ENCODE measurements at regions not wholly inside any gene's neighbourhood (a gene's known extent, or its start where the extent isn't known, plus 50 kb on each side); places are given as distances from the start of the nearest gene placed in this dataset.

- no peak for DNase-seq (ENCODE audit: low read depth)
- H3K4me3 ChIP-seq (ENCODE audit: low read depth, low read length): no peak overlapping the region
- no peak for TF ChIP-seq CTCF (IDR thresholded peaks at IDR 0.05; ENCODE audit: control insufficient read depth, extremely low read depth, insufficient read depth)
Observed at GRCh38 chr22:34239421-34239820, 319.1 kb upstream of the LARGE1 start.

- H3K4me3 ChIP-seq (ENCODE audit: low read depth, low read length): no peak overlapping the region
- DNase-seq (ENCODE audit: low read depth): no peak
- TF ChIP-seq CTCF (IDR thresholded peaks at IDR 0.05; ENCODE audit: control insufficient read depth, extremely low read depth, insufficient read depth): no peak
Observed at GRCh38 chr22:34243023-34243422, 322.7 kb upstream of the LARGE1 start.

- no peak for DNase-seq (ENCODE audit: low read depth)
- H3K4me3 ChIP-seq (ENCODE audit: low read depth, low read length): no peak overlapping the region
- TF ChIP-seq CTCF (IDR thresholded peaks at IDR 0.05; ENCODE audit: control insufficient read depth, extremely low read depth, insufficient read depth): no peak
Observed at GRCh38 chr22:34255042-34255441, 334.8 kb upstream of the LARGE1 start.

- no peak overlapping the region for H3K4me3 ChIP-seq (ENCODE audit: low read depth, low read length)
- DNase-seq (ENCODE audit: low read depth): no peak
- no peak for TF ChIP-seq CTCF (IDR thresholded peaks at IDR 0.05; ENCODE audit: control insufficient read depth, extremely low read depth, insufficient read depth)
Observed at GRCh38 chr22:34278121-34278520, 357.8 kb upstream of the LARGE1 start.

- no peak for DNase-seq (ENCODE audit: low read depth)
- no peak overlapping the region for H3K4me3 ChIP-seq (ENCODE audit: low read depth, low read length)
- TF ChIP-seq CTCF (IDR thresholded peaks at IDR 0.05; ENCODE audit: control insufficient read depth, extremely low read depth, insufficient read depth): no peak
Observed at GRCh38 chr22:34281738-34282137, 361.5 kb upstream of the LARGE1 start.

- H3K4me3 ChIP-seq (ENCODE audit: low read depth, low read length): no peak overlapping the region
- no peak for TF ChIP-seq CTCF (IDR thresholded peaks at IDR 0.05; ENCODE audit: control insufficient read depth, extremely low read depth, insufficient read depth)
- DNase-seq (ENCODE audit: low read depth): no peak
Observed at GRCh38 chr22:34283844-34284243, 363.6 kb upstream of the LARGE1 start.

- no peak for TF ChIP-seq CTCF (IDR thresholded peaks at IDR 0.05; ENCODE audit: control insufficient read depth, extremely low read depth, insufficient read depth)
- no peak for DNase-seq (ENCODE audit: low read depth)
- H3K4me3 ChIP-seq (ENCODE audit: low read depth, low read length): no peak overlapping the region
Observed at GRCh38 chr22:34293324-34293723, 373.0 kb upstream of the LARGE1 start.

Measured in LNCaP clone FGC (cell line).